Mesendoderm (in vitro differentiated cells): ENCODE measurements at regions not wholly inside any gene's neighbourhood (a gene's known extent, or its start where the extent isn't known, plus 50 kb on each side); places are given as distances from the start of the nearest gene placed in this dataset.
"Not testable (repeated sequence)": the region's sequence is repeated elsewhere in the genome, so short reads cannot be mapped to it uniquely, and the experiment has no call there.

Experiments
- DNase-seq: peaks from one replicate; pipeline ENCODE4 v3.0.0; 2013
- H2AK5ac ChIP-seq: 2 replicates; pipeline ENCODE4 v1.6.1; 2013; ENCODE audit warnings: low read length, inconsistent platforms
- H2BK120ac ChIP-seq: 2 replicates; pipeline ENCODE4 v1.6.1; 2013; ENCODE audit warnings: low read depth, mild to moderate bottlenecking, low read length, moderate library complexity, mixed read lengths
- H2BK15ac ChIP-seq: replicated peaks from 2 replicates; pipeline ENCODE4 v1.6.1; 2013; ENCODE audit warnings: low read depth, mild to moderate bottlenecking, moderate library complexity
- H2BK5ac ChIP-seq: 2 replicates; pipeline ENCODE4 v1.6.1; 2013; ENCODE audit warnings: low read length, inconsistent platforms
- H3K18ac ChIP-seq: 2 replicates; pipeline ENCODE4 v1.6.1; 2013; ENCODE audit warnings: mild to moderate bottlenecking, low read length, mixed read lengths
- H3K23ac ChIP-seq: one replicate; pipeline ENCODE4 v1.6.1; 2013; ENCODE audit warnings: low read length
- H3K27ac ChIP-seq: 2 replicates; pipeline ENCODE4 v1.5.1; 2013; ENCODE audit warnings: low read depth, mild to moderate bottlenecking, inconsistent platforms, low read length, moderate library complexity
- H3K27me3 ChIP-seq: 2 replicates; pipeline ENCODE4 v1.6.1; 2013; ENCODE audit warnings: low read length, control low read depth, mild to moderate bottlenecking, inconsistent platforms; ENCODE audit not compliant: insufficient read depth, poor library complexity
- H3K36me3 ChIP-seq: 2 replicates; pipeline ENCODE4 v1.6.1; 2013; ENCODE audit warnings: low read length, inconsistent platforms; ENCODE audit not compliant: control insufficient read depth, insufficient read depth
- H3K4ac ChIP-seq: one replicate; pipeline ENCODE4 v1.6.1; 2013; ENCODE audit warnings: low read depth, mild to moderate bottlenecking, low read length, moderate library complexity
- H3K4me1 ChIP-seq: 2 replicates; pipeline ENCODE4 v1.6.1; 2013; ENCODE audit warnings: low read depth, low read length, inconsistent platforms; ENCODE audit not compliant: control insufficient read depth
- H3K4me2 ChIP-seq: 2 replicates; pipeline ENCODE4 v1.6.1; 2013; ENCODE audit warnings: low read length
- H3K4me3 ChIP-seq: 2 replicates; pipeline ENCODE4 v1.5.1; 2013; ENCODE audit warnings: mild to moderate bottlenecking, low read length
- H3K56ac ChIP-seq: one replicate; pipeline ENCODE4 v1.6.1; 2013; ENCODE audit warnings: low read length
- H3K79me1 ChIP-seq: 2 replicates; pipeline ENCODE4 v1.6.1; 2013; ENCODE audit warnings: low read length, inconsistent platforms
- H3K79me2 ChIP-seq: 2 replicates; pipeline ENCODE4 v1.6.1; 2013; ENCODE audit warnings: mild to moderate bottlenecking, low read length; ENCODE audit not compliant: control insufficient read depth, insufficient read depth
- H3K9ac ChIP-seq: 2 replicates; pipeline ENCODE4 v1.6.1; 2013; ENCODE audit warnings: low read length, inconsistent platforms
- H4K5ac ChIP-seq: one replicate; pipeline ENCODE4 v1.6.1; 2013; ENCODE audit warnings: low read length
- H4K8ac ChIP-seq: one replicate; pipeline ENCODE4 v1.6.1; 2013; ENCODE audit warnings: low read depth, mild to moderate bottlenecking, control low read depth, low read length, moderate library complexity
- WGBS: extraction: QIAGEN DNeasy Blood & Tissue Kit; methylation state at CpG from one replicate; pipeline ENCODE4 v1.1.7; 2013; ENCODE audit warnings: low lambda C conversion rate, missing lambda C conversion rate; ENCODE audit not compliant: insufficient coverage; ENCODE audit errors: extremely low coverage; 5-methylcytosine and 5-hydroxymethylcytosine counted together

GRCh38 chr12:118537481-118537917 is 161.1 kb downstream of the SUDS3 start:
- no peak overlapping the region for H2BK5ac ChIP-seq

GRCh38 chr12:118541071-118541470 is 164.7 kb downstream of the SUDS3 start:
- Histone ChIP-seq H3K27ac (no peak overlapping the region), H2BK120ac (no peak overlapping the region), H3K4me1 (no peaks in the 10 kb centered on the region), H3K79me1 (no peaks in the 10 kb centered on the region), H3K23ac (no peak overlapping the region), H2BK5ac (no peak overlapping the region), H3K79me2 (no peaks in the 10 kb centered on the region), H4K8ac (no peak overlapping the region), H3K4ac (no peak overlapping the region), H3K56ac (no peak overlapping the region), H4K5ac (no peak overlapping the region), H2BK15ac (no peak overlapping the region), H3K27me3 (no peaks in the 10 kb centered on the region), H3K9ac (no peak overlapping the region), H3K4me2 (no peak overlapping the region), H3K4me3 (no peak overlapping the region), H3K36me3 (no peaks in the 10 kb centered on the region), H2AK5ac (no peak overlapping the region), H3K18ac (no peak overlapping the region)
- WGBS: no CpG with 5 or more reads among the region's 3 CpGs
- DNase-seq: no peak

More at GRCh38 chr12:118537481-118537917, 161.1 kb downstream of the SUDS3 start:
- Histone ChIP-seq H3K56ac (no peak overlapping the region), H3K4me3 (no peak overlapping the region), H3K4me2 (no peak overlapping the region), H3K36me3 (no peaks in the 10 kb centered on the region), H3K4ac (no peak overlapping the region), H4K8ac (no peak overlapping the region), H3K79me1 (no peaks in the 10 kb centered on the region), H2BK15ac (no peak overlapping the region), H3K4me1 (no peaks in the 10 kb centered on the region), H3K9ac (no peak overlapping the region), H3K23ac (no peak overlapping the region), H2BK120ac (no peak overlapping the region), H2AK5ac (no peak overlapping the region), H3K27ac (no peak overlapping the region), H3K18ac (no peak overlapping the region), H4K5ac (no peak overlapping the region), H3K79me2 (no peaks in the 10 kb centered on the region), H3K27me3 (no peaks in the 10 kb centered on the region)
- no CpG with 5 or more reads among the region's 10 CpGs for WGBS
- DNase-seq: no peak

- H3K4ac ChIP-seq: no peak overlapping the region
- no peaks in the 10 kb centered on the region for H3K79me1 ChIP-seq
- H3K27ac ChIP-seq: no peak overlapping the region
- H4K5ac ChIP-seq: no peak overlapping the region
- no peak overlapping the region for H3K23ac ChIP-seq
- H2BK5ac ChIP-seq: no peak overlapping the region
- no CpG with 5 or more reads among the region's 6 CpGs for WGBS
- DNase-seq: peak; percentile 14
- H3K9ac ChIP-seq: no peak overlapping the region
- no peaks in the 10 kb centered on the region for H3K4me1 ChIP-seq
- H3K56ac ChIP-seq: no peak overlapping the region
- no peak overlapping the region for H4K8ac ChIP-seq
- no peak overlapping the region for H2AK5ac ChIP-seq
- H2BK15ac ChIP-seq: no peak overlapping the region
- H3K4me3 ChIP-seq: no peak overlapping the region
- no peaks in the 10 kb centered on the region for H3K79me2 ChIP-seq
- no peaks in the 10 kb centered on the region for H3K27me3 ChIP-seq
- no peak overlapping the region for H3K4me2 ChIP-seq
- no peak overlapping the region for H2BK120ac ChIP-seq
- no peaks in the 10 kb centered on the region for H3K36me3 ChIP-seq
- H3K18ac ChIP-seq: no peak overlapping the region
These were observed 165.6 kb downstream of the SUDS3 start for GRCh38 chr12:118541934-118542333.

GRCh38 chr12:118543651-118544050 is 167.3 kb downstream of the SUDS3 start:
- Histone ChIP-seq H3K23ac (no peak overlapping the region), H2BK15ac (no peak overlapping the region)
- no CpG with 5 or more reads among the region's 4 CpGs for WGBS

GRCh38 chr12:118544569-118544968 is 168.2 kb downstream of the SUDS3 start:
- Histone ChIP-seq H3K4me2 (no peak overlapping the region), H3K36me3 (no peaks in the 10 kb centered on the region), H3K4me1 (no peaks in the 10 kb centered on the region), H3K9ac (no peak overlapping the region), H3K18ac (no peak overlapping the region), H4K5ac (no peak overlapping the region), H3K4me3 (no peak overlapping the region), H3K79me1 (no peaks in the 10 kb centered on the region), H3K27ac (no peak overlapping the region), H2AK5ac (no peak overlapping the region), H2BK120ac (no peak overlapping the region), H3K4ac (no peak overlapping the region), H4K8ac (no peak overlapping the region), H3K23ac (no peak overlapping the region), H2BK5ac (no peak overlapping the region), H3K27me3 (no peaks in the 10 kb centered on the region), H2BK15ac (no peak overlapping the region), H3K56ac (no peak overlapping the region), H3K79me2 (no peaks in the 10 kb centered on the region)
- DNase-seq: peak; percentile 17
- no CpG with 5 or more reads among the region's 1 CpG for WGBS

More at GRCh38 chr12:118543651-118544050, 167.3 kb downstream of the SUDS3 start:
- Histone ChIP-seq H4K8ac (no peak overlapping the region), H2AK5ac (no peak overlapping the region), H3K18ac (no peak overlapping the region), H3K9ac (no peak overlapping the region), H2BK120ac (no peak overlapping the region), H3K4me3 (no peak overlapping the region), H3K56ac (no peak overlapping the region), H3K27ac (no peak overlapping the region), H3K4me1 (no peaks in the 10 kb centered on the region), H3K4me2 (no peak overlapping the region), H3K79me1 (no peaks in the 10 kb centered on the region), H3K4ac (no peak overlapping the region), H4K5ac (no peak overlapping the region), H3K36me3 (no peaks in the 10 kb centered on the region), H3K79me2 (no peaks in the 10 kb centered on the region), H2BK5ac (no peak overlapping the region), H3K27me3 (no peaks in the 10 kb centered on the region)
- no peak for DNase-seq

GRCh38 chr12:118547606-118548005 is 171.3 kb downstream of the SUDS3 start:
- H4K8ac ChIP-seq, H3K4me3 ChIP-seq, H3K4ac ChIP-seq, H2BK5ac ChIP-seq, H3K4me1 ChIP-seq, H3K9ac ChIP-seq, DNase-seq, H2BK120ac ChIP-seq, H3K79me2 ChIP-seq, H3K27me3 ChIP-seq, H3K79me1 ChIP-seq, H4K5ac ChIP-seq, H3K56ac ChIP-seq, H3K36me3 ChIP-seq, H2BK15ac ChIP-seq, H3K4me2 ChIP-seq, H3K27ac ChIP-seq, H3K18ac ChIP-seq, H3K23ac ChIP-seq, H2AK5ac ChIP-seq: not testable (repeated sequence)
- WGBS: no CpG with 5 or more reads among the region's 6 CpGs
